ENCODE measurements at regions not wholly inside any gene's neighbourhood (a gene's known extent, or its start where the extent isn't known, plus 50 kb on each side); places are given as distances from the start of the nearest gene placed in this dataset.
A peak's percentile ranks its signal among the peaks of the same experiment; 100 is the strongest.

GRCh38 chr9:108168236-108168850 is 678.8 kb upstream of the KLF4 start:
- no peak for DNase-seq

- no peak for DNase-seq
Measured at GRCh38 chr9:108167136-108167900, 677.7 kb upstream of the KLF4 start.

DNA sequence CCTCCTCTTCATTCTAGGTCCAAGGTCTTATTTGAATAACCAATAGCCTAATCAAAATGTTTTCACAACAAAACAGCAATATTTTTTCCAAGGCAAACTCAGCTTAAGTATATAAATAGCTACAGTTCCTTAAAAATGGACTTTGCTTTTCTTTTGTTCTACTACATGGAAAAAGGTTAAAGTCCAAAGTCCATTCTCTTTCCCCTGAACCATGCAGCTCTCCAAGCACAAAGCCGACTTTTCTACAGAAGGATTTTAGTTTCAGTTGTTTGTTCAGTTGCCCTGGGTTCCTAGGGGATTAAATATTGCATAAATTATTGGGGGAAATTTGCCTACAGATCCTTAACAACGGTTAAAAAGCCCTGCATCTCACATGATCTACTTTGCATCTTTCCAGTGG is 677.0 kb upstream of the KLF4 start:
- DNase-seq: no peak

- DNase-seq: no peak
Measured at GRCh38 chr9:108163321-108164005, 673.9 kb upstream of the KLF4 start.

GRCh38 chr9:108162664-108163063 is 673.1 kb upstream of the KLF4 start:
- no peak for DNase-seq

DNA sequence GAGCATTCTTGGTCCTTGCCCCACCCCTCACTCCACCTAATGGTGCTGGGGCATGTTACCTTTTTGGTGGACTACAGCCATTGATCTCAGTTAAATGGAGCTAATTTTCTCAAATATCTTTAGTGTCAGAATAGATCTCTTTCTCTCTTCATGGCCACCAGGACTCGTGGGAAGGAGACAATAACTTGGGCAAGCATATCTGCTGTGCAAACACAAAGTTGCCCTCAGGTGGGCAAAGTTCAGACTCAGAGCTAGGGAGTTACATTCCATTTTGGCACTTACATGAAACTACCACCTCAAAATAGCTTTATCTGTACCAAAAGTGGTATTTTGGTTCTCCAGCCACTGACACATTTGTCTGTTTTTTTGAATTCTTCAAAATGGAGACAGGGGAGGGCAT is 671.9 kb upstream of the KLF4 start:
- DNase-seq: no peak

- no peak for DNase-seq
Measured at GRCh38 chr9:108160706-108161355, 671.3 kb upstream of the KLF4 start.

- DNase-seq: no peak
Measured at GRCh38 chr9:108160039-108160438, 670.5 kb upstream of the KLF4 start.

- DNase-seq: no peak
Measured at GRCh38 chr9:108158236-108158995, 668.8 kb upstream of the KLF4 start.

DNA sequence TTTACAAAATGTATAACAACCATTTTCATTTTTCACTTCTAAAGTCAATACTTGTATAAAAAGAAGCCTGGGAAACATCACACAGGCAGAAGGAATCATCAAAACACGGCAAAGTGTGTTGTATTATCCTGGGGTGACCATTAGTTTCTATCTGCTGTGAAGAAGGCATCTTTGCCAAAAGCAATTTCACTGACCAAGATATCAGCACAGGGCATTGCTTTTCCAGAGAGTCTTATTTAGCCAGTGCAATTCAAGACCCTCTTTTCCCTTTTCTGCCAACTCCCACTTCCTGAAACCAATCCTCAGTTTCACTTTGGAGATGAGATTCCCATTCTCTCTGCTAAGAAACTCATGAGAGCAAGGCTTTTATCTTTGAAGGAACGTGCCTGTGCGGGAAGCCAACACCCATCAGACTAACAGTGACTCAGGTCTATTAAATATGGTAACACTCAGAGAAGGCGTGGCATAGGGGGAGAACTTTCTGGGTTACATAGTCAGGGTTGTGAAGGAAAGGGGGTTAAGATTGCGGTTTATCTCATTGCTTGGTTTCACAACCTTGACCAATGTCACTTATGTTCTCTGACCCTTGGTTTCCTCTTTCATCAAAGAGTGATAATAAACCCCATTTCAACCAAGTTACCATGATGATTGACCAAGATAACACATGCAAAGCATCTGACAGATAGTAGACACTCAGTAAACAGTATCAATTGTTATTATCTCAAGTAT is 666.9 kb upstream of the KLF4 start:
- DNase-seq: peak; percentile 43

DNA sequence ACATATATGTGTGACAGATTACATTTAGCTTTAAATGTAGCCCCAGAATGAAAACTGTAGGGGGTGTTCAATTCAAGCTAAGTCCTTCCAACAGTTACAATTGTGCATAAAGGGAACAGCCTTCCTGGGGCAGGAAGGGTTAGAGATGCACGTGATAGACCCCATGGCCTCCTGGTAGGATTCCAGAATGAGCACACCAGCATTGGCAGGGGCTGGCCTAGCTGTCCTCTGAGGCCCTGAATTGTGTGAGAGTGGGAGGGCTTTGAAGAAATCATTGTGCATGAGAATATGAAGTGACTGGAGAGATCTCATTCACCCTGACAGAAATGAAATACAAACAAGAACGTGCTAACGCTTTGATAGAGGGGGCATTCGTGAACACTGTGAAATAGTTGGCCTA is 663.8 kb upstream of the KLF4 start:
- DNase-seq: no peak

- no peak for DNase-seq
Measured at GRCh38 chr9:108150736-108151586, 661.4 kb upstream of the KLF4 start.

GRCh38 chr9:108149326-108149725 is 659.8 kb upstream of the KLF4 start:
- no peak for DNase-seq

DNA sequence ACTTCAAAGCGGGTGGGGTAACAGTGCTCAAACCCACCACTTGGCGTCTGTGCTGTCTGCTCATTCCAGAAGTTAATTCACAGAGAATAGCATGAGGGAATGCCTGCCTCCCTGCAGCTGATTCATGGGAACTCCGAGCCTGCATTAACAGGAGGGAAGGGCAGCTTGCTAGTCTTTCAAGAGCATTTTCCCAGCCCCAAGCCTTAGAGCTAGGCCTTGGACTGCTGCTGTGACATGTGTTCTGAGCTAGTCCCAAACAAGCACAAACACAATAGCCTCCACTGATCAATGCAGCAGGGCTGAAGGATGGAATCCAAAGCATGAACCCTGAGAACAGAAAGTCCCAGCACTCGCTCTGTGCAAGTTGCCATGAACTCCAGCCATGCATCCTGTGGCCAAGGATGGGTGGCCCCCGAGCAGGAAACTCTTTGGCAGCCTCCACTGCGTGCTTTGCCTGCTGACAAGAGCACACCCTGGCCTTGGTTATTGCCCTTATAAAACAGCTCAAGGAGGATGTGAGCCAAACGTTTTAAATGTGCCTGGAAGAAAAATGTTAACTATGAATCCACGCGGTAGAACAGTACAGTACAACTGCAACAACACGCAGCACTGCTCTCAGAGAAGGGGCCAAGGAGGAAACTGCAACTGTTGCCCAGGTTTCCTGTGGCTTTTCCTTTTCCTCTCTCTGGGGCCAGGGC is 653.1 kb upstream of the KLF4 start:
- no peak for DNase-seq

GRCh38 chr9:108142142-108142503 is 652.6 kb upstream of the KLF4 start:
- DNase-seq: no peak

- DNase-seq: no peak
Measured at GRCh38 chr9:108139900-108140299, 650.3 kb upstream of the KLF4 start.

DNA sequence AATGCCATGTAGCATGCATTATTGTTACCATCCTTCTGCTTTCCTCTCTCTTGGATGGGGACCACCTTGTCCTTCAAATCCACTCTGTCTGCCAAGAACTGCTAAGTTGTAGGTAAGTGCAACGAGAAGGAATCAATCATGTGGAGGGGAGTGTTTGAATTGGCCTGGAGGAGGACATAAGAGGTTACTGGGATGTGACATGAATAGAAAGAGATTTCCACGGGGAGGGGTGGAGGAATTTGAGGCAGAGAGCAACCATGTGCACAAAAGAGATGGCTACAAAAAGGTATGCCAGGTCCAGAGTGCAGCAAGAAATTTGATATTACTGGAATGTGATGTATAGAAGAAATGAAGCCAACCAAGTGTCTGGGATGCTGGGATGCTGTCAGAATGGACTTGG is 648.9 kb upstream of the KLF4 start:
- DNase-seq: no peak

- DNase-seq: no peak
Measured at GRCh38 chr9:108136656-108137055, 647.1 kb upstream of the KLF4 start.

- DNase-seq: no peak
Measured at GRCh38 chr9:108134486-108135128, 645.0 kb upstream of the KLF4 start.

- DNase-seq: no peak
Measured at GRCh38 chr9:108133680-108134079, 644.1 kb upstream of the KLF4 start.
